ENCODE measurements at regions not wholly inside any gene's neighbourhood (a gene's known extent, or its start where the extent isn't known, plus 50 kb on each side); places are given as distances from the start of the nearest gene placed in this dataset.

DNA sequence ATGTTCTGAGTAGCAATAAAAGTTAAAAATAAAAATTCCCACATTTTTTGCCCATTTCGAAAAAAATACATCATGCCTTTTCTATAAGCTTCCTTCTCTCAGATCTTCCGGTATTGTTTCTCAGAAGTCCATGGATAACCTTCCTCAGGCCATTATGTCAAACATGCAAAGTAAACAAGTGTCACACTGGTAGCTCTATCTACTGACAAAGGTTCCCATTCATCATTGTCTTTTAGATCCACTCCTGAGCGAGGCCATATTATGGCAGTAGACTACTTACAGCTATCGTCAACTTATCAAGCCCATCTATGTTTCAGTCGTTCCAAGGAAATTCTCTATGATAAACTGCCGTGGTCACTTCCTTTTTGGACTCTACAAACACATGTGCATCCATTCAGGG is 1068.2 kb downstream of the GLUD2 start:
- no peak overlapping the region for H3K4me3 ChIP-seq (ENCODE audit: low read depth, low read length)
- H3K27me3 ChIP-seq (replicated peaks; ENCODE audit: control insufficient read depth, insufficient read depth, low read length): no peaks in the 10 kb centered on the region
- POLR2A ChIA-PET: no interaction called here
- no peak for DNase-seq
- no peaks in the 10 kb centered on the region for H3K4me1 Mint-ChIP-seq (ENCODE audit: low read depth, unreplicated experiment)
- no peaks in the 10 kb centered on the region for H3K27me3 Mint-ChIP-seq (ENCODE audit: insufficient read depth, unreplicated experiment)
- intact Hi-C loops (cut with micrococcal nuclease; ENCODE audit: unreplicated experiment): no loop called here
- H3K36me3 ChIP-seq (ENCODE audit: control insufficient read depth, insufficient read depth, low read length): no peaks in the 10 kb centered on the region
- CTCF ChIA-PET: no interaction called here
- H3K4me1 ChIP-seq: no peaks in the 10 kb centered on the region
- H3K4me3 Mint-ChIP-seq (ENCODE audit: unreplicated experiment): no peak overlapping the region
- H3K9me3 Mint-ChIP-seq (ENCODE audit: unreplicated experiment): no peaks in the 10 kb centered on the region
- H3K27ac Mint-ChIP-seq (ENCODE audit: unreplicated experiment): no peak overlapping the region
- no TSS peak for BruUV-seq (replicated peaks)
- H3K9me3 ChIP-seq: no peaks in the 10 kb centered on the region
- TF ChIP-seq, protein P1, sequence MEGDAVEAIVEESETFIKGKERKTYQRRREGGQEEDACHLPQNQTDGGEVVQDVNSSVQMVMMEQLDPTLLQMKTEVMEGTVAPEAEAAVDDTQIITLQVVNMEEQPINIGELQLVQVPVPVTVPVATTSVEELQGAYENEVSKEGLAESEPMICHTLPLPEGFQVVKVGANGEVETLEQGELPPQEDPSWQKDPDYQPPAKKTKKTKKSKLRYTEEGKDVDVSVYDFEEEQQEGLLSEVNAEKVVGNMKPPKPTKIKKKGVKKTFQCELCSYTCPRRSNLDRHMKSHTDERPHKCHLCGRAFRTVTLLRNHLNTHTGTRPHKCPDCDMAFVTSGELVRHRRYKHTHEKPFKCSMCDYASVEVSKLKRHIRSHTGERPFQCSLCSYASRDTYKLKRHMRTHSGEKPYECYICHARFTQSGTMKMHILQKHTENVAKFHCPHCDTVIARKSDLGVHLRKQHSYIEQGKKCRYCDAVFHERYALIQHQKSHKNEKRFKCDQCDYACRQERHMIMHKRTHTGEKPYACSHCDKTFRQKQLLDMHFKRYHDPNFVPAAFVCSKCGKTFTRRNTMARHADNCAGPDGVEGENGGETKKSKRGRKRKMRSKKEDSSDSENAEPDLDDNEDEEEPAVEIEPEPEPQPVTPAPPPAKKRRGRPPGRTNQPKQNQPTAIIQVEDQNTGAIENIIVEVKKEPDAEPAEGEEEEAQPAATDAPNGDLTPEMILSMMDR (IDR thresholded peaks at IDR 0.05; ENCODE audit: insufficient read depth in 1 of 2, low read depth in 1 of 2, low read length in 1 of 2, severe bottlenecking in 1 of 2, unreplicated experiment in 1 of 2): no peak
- H3K36me3 Mint-ChIP-seq (ENCODE audit: insufficient read depth, unreplicated experiment): no peaks in the 10 kb centered on the region

DNA sequence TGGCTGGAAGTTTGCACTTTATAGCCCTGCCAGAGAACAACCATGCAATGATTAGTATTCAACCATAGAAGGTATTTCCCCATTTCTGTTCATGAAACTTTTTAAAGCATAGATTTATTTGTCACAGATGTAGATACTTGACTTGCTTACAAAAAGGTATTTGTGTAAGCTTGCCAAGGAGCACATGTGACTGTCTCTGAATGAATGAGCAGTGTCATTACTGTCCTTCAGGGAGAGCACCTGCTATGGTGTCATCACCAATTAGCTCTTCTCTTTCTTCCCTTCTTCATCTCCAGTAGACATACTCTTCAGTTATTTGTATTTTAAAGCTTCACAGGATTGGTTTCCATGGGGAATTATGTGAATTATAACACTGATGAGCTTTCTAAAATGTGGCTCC is 1064.7 kb upstream of the GRIA3 start:
- H3K27ac Mint-ChIP-seq (ENCODE audit: unreplicated experiment): no peak overlapping the region
- Histone ChIP-seq H3K4me3 (ENCODE audit: low read depth, low read length) (no peak overlapping the region), H3K36me3 (ENCODE audit: control insufficient read depth, insufficient read depth, low read length) (no peaks in the 10 kb centered on the region), H3K27me3 (replicated peaks; ENCODE audit: control insufficient read depth, insufficient read depth, low read length) (no peaks in the 10 kb centered on the region), H3K4me1 (no peaks in the 10 kb centered on the region), H3K9me3 (no peaks in the 10 kb centered on the region)
- no peak for DNase-seq
- ChIA-PET POLR2A (no interaction called here), CTCF (no interaction called here)
- no peaks in the 10 kb centered on the region for H3K27me3 Mint-ChIP-seq (ENCODE audit: insufficient read depth, unreplicated experiment)
- no peaks in the 10 kb centered on the region for H3K9me3 Mint-ChIP-seq (ENCODE audit: unreplicated experiment)
- no peaks in the 10 kb centered on the region for H3K36me3 Mint-ChIP-seq (ENCODE audit: insufficient read depth, unreplicated experiment)
- BruUV-seq (replicated peaks): no TSS peak
- no peak overlapping the region for H3K4me3 Mint-ChIP-seq (ENCODE audit: unreplicated experiment)
- no peaks in the 10 kb centered on the region for H3K4me1 Mint-ChIP-seq (ENCODE audit: low read depth, unreplicated experiment)
- TF ChIP-seq, protein P1 (IDR thresholded peaks at IDR 0.05; ENCODE audit: insufficient read depth in 1 of 2, low read depth in 1 of 2, low read length in 1 of 2, severe bottlenecking in 1 of 2, unreplicated experiment in 1 of 2): no peak
- intact Hi-C loops (cut with micrococcal nuclease; ENCODE audit: unreplicated experiment): no loop called here

DNA sequence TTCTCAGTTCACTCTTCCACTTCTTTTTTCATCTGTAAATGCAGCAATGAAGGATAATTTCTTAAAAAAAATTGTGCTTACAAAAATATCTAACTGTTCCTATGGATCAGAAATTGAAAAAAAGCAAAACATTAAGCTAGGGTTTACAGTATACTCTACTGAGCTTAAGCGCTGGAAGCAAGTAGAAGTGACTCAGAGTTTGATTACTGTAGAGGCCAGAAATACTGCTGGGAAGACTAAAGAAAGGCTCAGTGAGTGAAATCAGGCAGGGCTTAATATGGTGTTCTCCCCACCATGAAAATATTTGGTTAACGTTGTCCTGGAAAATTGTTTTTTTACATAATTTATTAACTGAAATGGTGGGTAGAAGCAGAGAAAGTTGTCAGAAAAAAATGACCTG is 1061.8 kb upstream of the GRIA3 start:
- no peaks in the 10 kb centered on the region for H3K9me3 ChIP-seq
- BruUV-seq (replicated peaks): no TSS peak
- POLR2A ChIA-PET: no interaction called here
- H3K4me1 Mint-ChIP-seq (ENCODE audit: low read depth, unreplicated experiment): no peaks in the 10 kb centered on the region
- no peak overlapping the region for H3K4me3 Mint-ChIP-seq (ENCODE audit: unreplicated experiment)
- H3K4me3 ChIP-seq (ENCODE audit: low read depth, low read length): no peak overlapping the region
- intact Hi-C loops (cut with micrococcal nuclease; ENCODE audit: unreplicated experiment): no loop called here
- no peaks in the 10 kb centered on the region for H3K36me3 ChIP-seq (ENCODE audit: control insufficient read depth, insufficient read depth, low read length)
- TF ChIP-seq, protein P1 (IDR thresholded peaks at IDR 0.05; ENCODE audit: insufficient read depth in 1 of 2, low read depth in 1 of 2, low read length in 1 of 2, severe bottlenecking in 1 of 2, unreplicated experiment in 1 of 2): no peak
- CTCF ChIA-PET: no interaction called here
- no peaks in the 10 kb centered on the region for H3K4me1 ChIP-seq
- H3K27me3 Mint-ChIP-seq (ENCODE audit: insufficient read depth, unreplicated experiment): no peaks in the 10 kb centered on the region
- no peak for DNase-seq
- H3K27me3 ChIP-seq (replicated peaks; ENCODE audit: control insufficient read depth, insufficient read depth, low read length): no peaks in the 10 kb centered on the region
- no peaks in the 10 kb centered on the region for H3K36me3 Mint-ChIP-seq (ENCODE audit: insufficient read depth, unreplicated experiment)
- H3K27ac Mint-ChIP-seq (ENCODE audit: unreplicated experiment): no peak overlapping the region
- H3K9me3 Mint-ChIP-seq (ENCODE audit: unreplicated experiment): no peaks in the 10 kb centered on the region

Measured in Caco-2 (cell line).